Mucosa of descending colon (tissue), 3 donors: ENCODE measurements at regions not wholly inside any gene's neighbourhood (a gene's known extent, or its start where the extent isn't known, plus 50 kb on each side); places are given as distances from the start of the nearest gene placed in this dataset.

Experiments
- ATAC-seq: fragments of 200-7000 bp; cut with Tn5 transposase; one replicate; pipeline ENCODE4 v1.9.1; 2020; ENCODE audit warnings: mild to moderate bottlenecking, moderate library complexity
- DNase-seq, 3 donors: peaks; one replicate each; pipeline ENCODE4 v3.0.0-alpha.2; 2020
- H3K36me3 ChIP-seq: fragments of 200-600 bp; one replicate; pipeline ENCODE4 v1.8.0; 2021; ENCODE audit warnings: low read depth, mild to moderate bottlenecking
- H3K4me1 ChIP-seq: fragments of 200-600 bp; one replicate; pipeline ENCODE4 v1.8.0; 2021; ENCODE audit warnings: low read depth, mild to moderate bottlenecking
- H3K4me3 ChIP-seq: fragments of 200-600 bp; one replicate; pipeline ENCODE4 v1.8.0; 2021; ENCODE audit warnings: mild to moderate bottlenecking
- H3K9me3 ChIP-seq: fragments of 200-600 bp; one replicate; pipeline ENCODE4 v1.8.0; 2021; ENCODE audit warnings: mild to moderate bottlenecking
- CTCF ChIP-seq: fragments of 200-600 bp; IDR thresholded peaks from one replicate; pipeline ENCODE4 v1.8.0; 2022; ENCODE audit warnings: antibody characterized with exemption, mild to moderate bottlenecking
- intact Hi-C, 2 donors: fragments of 100-400 bp; cut with DNase I in 1 of 2; cut with micrococcal nuclease in 1 of 2; formaldehyde crosslinking; loops; one replicate each; pipeline versions ENCODE4 v1.11.0 to v1.11.1; 2022; cut with DNase I, micrococcal nuclease
- donor health status: DM: no; HTN: no; CAD: no; lungs with moderate emphysema.
- donor health status: DM: no; HTN: no; CAD: no.
- donor health status: DM: no; HTN: yes; CAD: no.

- Histone ChIP-seq H3K36me3 (no peaks in the 10 kb centered on the region), H3K4me3 (no peak overlapping the region), H3K4me1 (no peaks in the 10 kb centered on the region), H3K9me3 (peaks cover 20% of the 10 kb centered on the region)
- no peak for TF ChIP-seq CTCF
- no peak for ATAC-seq
- no peak for DNase-seq
- intact Hi-C loops: no loop called here
Observed at GRCh38 chr5:13215806-13216205, 728.7 kb downstream of the DNAH5 start.

- DNase-seq (no peak), ATAC-seq (no peak)
- no peak for TF ChIP-seq CTCF
- H3K4me1 ChIP-seq: no peaks in the 10 kb centered on the region
- no peaks in the 10 kb centered on the region for H3K36me3 ChIP-seq
- intact Hi-C loops: no loop called here
- H3K4me3 ChIP-seq: no peak overlapping the region
- peaks cover 20% of the 10 kb centered on the region for H3K9me3 ChIP-seq
Observed at GRCh38 chr5:13215370-13215769, 729.1 kb downstream of the DNAH5 start.

GRCh38 chr5:13214182-13214581 is 730.3 kb downstream of the DNAH5 start:
- peaks cover 19% of the 10 kb centered on the region for H3K9me3 ChIP-seq
- no peaks in the 10 kb centered on the region for H3K36me3 ChIP-seq
- no peaks in the 10 kb centered on the region for H3K4me1 ChIP-seq
- H3K4me3 ChIP-seq: no peak overlapping the region
- intact Hi-C loops: no loop called here
- no peak for TF ChIP-seq CTCF
- ATAC-seq: no peak
- DNase-seq: no peak

DNA sequence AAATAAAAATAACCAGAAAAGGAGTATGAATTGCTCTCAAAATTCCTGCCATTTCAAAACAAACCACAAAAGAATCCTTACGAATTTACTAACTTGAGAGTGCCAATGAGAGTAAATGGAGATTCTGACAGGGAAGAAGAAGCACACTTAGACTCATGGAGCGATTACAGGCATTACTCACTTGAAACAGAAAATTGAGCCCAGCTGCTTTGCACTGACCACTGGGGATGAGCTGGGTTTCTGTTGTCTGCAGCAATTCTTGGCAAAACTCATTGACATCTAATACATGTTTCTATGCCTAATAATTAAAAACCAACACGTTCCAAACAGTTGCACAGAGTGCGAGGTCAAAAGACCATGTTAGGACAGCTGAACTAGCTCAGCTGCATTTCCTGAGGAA is 731.6 kb downstream of the DNAH5 start:
- intact Hi-C loops: no loop called here
- DNase-seq: no peak
- Histone ChIP-seq H3K9me3 (peaks cover 14% of the 10 kb centered on the region), H3K36me3 (no peaks in the 10 kb centered on the region), H3K4me3 (no peak overlapping the region), H3K4me1 (no peaks in the 10 kb centered on the region)
- no peak for TF ChIP-seq CTCF
- ATAC-seq: no peak

GRCh38 chr5:13211064-13211463 is 733.4 kb downstream of the DNAH5 start:
- no peak for ATAC-seq
- Histone ChIP-seq H3K4me3 (no peak overlapping the region), H3K4me1 (no peaks in the 10 kb centered on the region), H3K36me3 (no peaks in the 10 kb centered on the region), H3K9me3 (peaks cover 17% of the 10 kb centered on the region)
- DNase-seq: no peak
- TF ChIP-seq CTCF: no peak
- intact Hi-C loops: no loop called here

- DNase-seq (no peak), ATAC-seq (no peak)
- no peaks in the 10 kb centered on the region for H3K4me1 ChIP-seq
- H3K4me3 ChIP-seq: no peak overlapping the region
- TF ChIP-seq CTCF: no peak
- intact Hi-C loops: no loop called here
- no peaks in the 10 kb centered on the region for H3K36me3 ChIP-seq
- peaks cover 27% of the 10 kb centered on the region for H3K9me3 ChIP-seq
Observed at GRCh38 chr5:13207112-13207511, 737.4 kb downstream of the DNAH5 start.
